Endometrium (tissue), 2 donors: ENCODE measurements at regions not wholly inside any gene's neighbourhood (a gene's known extent, or its start where the extent isn't known, plus 50 kb on each side); places are given as distances from the start of the nearest gene placed in this dataset.
"Not testable (repeated sequence)": the region's sequence is repeated elsewhere in the genome, so short reads cannot be mapped to it uniquely, and the experiment has no call there.

ENCODE experiments used
- FAIRE-seq: peaks from 2 replicates; lab custom pipeline; 2012; peaks lifted over from hg19 to GRCh38; lab: Jason Lieb, UNC
- donor health status: control.
- donor health status: control.

- no peak for FAIRE-seq
These were observed 457.0 kb downstream of the SPATA31D1 start for GRCh38 chr9:82445556-82445955.

GRCh38 chr9:82447343-82447742 is 458.8 kb downstream of the SPATA31D1 start:
- FAIRE-seq = no peak

GRCh38 chr9:82449986-82450385 is 461.4 kb downstream of the SPATA31D1 start:
- FAIRE-seq = no peak

- no peak for FAIRE-seq
These were observed 466.1 kb downstream of the SPATA31D1 start for GRCh38 chr9:82454509-82455190.

- no peak for FAIRE-seq
These were observed 468.1 kb downstream of the SPATA31D1 start for GRCh38 chr9:82456642-82457041.

GRCh38 chr9:82457298-82457697 is 468.7 kb downstream of the SPATA31D1 start:
- no peak for FAIRE-seq

GRCh38 chr9:82457891-82458290 is 469.3 kb downstream of the SPATA31D1 start:
- FAIRE-seq = no peak

- FAIRE-seq = no peak
These were observed 469.7 kb downstream of the SPATA31D1 start for GRCh38 chr9:82458296-82458695.

- no peak for FAIRE-seq
These were observed 478.2 kb downstream of the SPATA31D1 start for GRCh38 chr9:82466616-82467260.

GRCh38 chr9:82467436-82467835 is 478.9 kb downstream of the SPATA31D1 start:
- no peak for FAIRE-seq

GRCh38 chr9:82474235-82474634 is 485.7 kb downstream of the SPATA31D1 start:
- peak; percentile 15 for FAIRE-seq

- no peak for FAIRE-seq
These were observed 487.2 kb downstream of the SPATA31D1 start for GRCh38 chr9:82475584-82476301.

- no peak for FAIRE-seq
These were observed 492.3 kb downstream of the SPATA31D1 start for GRCh38 chr9:82480921-82481320.

GRCh38 chr9:82487935-82488312 is 499.4 kb downstream of the SPATA31D1 start:
- no peak for FAIRE-seq

- FAIRE-seq = peak; percentile 21
These were observed 500.0 kb downstream of the SPATA31D1 start for GRCh38 chr9:82488313-82489200.

GRCh38 chr9:82489201-82489821 is 500.7 kb downstream of the SPATA31D1 start:
- no peak for FAIRE-seq

GRCh38 chr9:82490019-82490499 is 501.5 kb downstream of the SPATA31D1 start:
- no peak for FAIRE-seq

- not testable (repeated sequence) for FAIRE-seq
These were observed 502.2 kb downstream of the SPATA31D1 start for GRCh38 chr9:82490821-82491220.

GRCh38 chr9:82491604-82492003 is 503.0 kb downstream of the SPATA31D1 start:
- FAIRE-seq = no peak

- no peak for FAIRE-seq
These were observed 503.7 kb downstream of the SPATA31D1 start for GRCh38 chr9:82492274-82492673.
